ENCODE measurements at regions not wholly inside any gene's neighbourhood (a gene's known extent, or its start where the extent isn't known, plus 50 kb on each side); places are given as distances from the start of the nearest gene placed in this dataset.

DNA sequence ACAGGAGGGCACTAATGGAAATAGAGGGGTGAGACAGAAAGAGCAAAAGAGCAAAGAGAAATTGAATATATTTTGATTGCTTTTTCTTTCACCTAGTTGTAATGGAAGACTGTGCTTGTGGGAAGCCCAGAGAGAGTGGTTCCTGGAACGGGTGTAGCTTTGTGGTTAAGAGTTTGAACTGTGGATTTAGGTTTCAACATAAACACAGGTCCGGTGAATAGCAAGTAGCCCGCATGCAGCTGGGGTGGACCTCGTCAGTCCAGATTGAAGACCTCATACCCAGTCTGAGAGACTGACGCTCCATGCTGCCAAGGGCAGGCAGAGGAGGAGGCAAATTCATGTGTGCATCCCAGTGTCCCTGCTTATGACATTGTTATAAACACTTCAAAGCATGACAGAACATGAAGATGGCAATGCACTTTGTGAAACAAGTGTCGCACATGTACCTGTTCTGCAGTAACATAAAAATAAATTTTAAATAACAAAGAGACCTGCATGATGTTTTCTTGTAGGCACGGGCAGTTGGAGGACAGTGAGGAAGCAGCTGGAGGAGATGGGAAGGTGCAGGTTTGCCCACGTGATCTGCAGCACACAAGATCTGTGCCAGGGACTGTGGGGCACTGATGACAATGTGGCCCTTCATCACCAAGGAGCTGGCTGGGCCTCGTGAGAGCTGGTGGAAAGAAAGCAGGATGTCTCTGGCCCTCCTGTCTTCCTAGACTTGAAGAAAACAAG, 220.5 kb upstream of the SSTR4 start:
- no peak for TF ChIP-seq POLR2A (IDR thresholded peaks at IDR 0.05)
- TF ChIP-seq, protein P1, sequence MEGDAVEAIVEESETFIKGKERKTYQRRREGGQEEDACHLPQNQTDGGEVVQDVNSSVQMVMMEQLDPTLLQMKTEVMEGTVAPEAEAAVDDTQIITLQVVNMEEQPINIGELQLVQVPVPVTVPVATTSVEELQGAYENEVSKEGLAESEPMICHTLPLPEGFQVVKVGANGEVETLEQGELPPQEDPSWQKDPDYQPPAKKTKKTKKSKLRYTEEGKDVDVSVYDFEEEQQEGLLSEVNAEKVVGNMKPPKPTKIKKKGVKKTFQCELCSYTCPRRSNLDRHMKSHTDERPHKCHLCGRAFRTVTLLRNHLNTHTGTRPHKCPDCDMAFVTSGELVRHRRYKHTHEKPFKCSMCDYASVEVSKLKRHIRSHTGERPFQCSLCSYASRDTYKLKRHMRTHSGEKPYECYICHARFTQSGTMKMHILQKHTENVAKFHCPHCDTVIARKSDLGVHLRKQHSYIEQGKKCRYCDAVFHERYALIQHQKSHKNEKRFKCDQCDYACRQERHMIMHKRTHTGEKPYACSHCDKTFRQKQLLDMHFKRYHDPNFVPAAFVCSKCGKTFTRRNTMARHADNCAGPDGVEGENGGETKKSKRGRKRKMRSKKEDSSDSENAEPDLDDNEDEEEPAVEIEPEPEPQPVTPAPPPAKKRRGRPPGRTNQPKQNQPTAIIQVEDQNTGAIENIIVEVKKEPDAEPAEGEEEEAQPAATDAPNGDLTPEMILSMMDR (IDR thresholded peaks at IDR 0.05): no peak
- TF ChIP-seq POLR2AphosphoS5 (IDR thresholded peaks at IDR 0.05; ENCODE audit: insufficient read depth in 1 of 2, low read depth in 1 of 2): no peak
